DMS 273 (cell line): ENCODE measurements at regions not wholly inside any gene's neighbourhood (a gene's known extent, or its start where the extent isn't known, plus 50 kb on each side); places are given as distances from the start of the nearest gene placed in this dataset.
A peak's percentile ranks its signal among the peaks of the same experiment; 100 is the strongest.

ENCODE experiments used
- DNase-seq: peaks from one replicate; lab custom pipeline; 2025; ENCODE audit not compliant: unreplicated experiment; lab: John Stamatoyannopoulos, UW

- DNase-seq = no peak
These were observed 101.3 kb upstream of the NPFFR2 start for GRCh38 chr4:71930459-71930858.

- no peak for DNase-seq
These were observed 98.9 kb upstream of the NPFFR2 start for GRCh38 chr4:71932941-71933340.

- no peak for DNase-seq
These were observed 93.0 kb upstream of the NPFFR2 start for GRCh38 chr4:71938776-71939175.

- peak; percentile 33 for DNase-seq
These were observed 90.8 kb upstream of the NPFFR2 start for GRCh38 chr4:71941001-71941400.

- no peak for DNase-seq
These were observed 86.8 kb upstream of the NPFFR2 start for GRCh38 chr4:71944956-71945355.

- DNase-seq = no peak
These were observed 86.0 kb upstream of the NPFFR2 start for GRCh38 chr4:71945791-71946190.

GRCh38 chr4:71958978-71959377 lies 72.8 kb upstream of the NPFFR2 start:
- DNase-seq = no peak

GRCh38 chr4:71962622-71963264 lies 69.1 kb upstream of the NPFFR2 start:
- no peak for DNase-seq

- no peak for DNase-seq
These were observed 57.1 kb upstream of the NPFFR2 start for GRCh38 chr4:71974681-71975080.

GRCh38 chr4:71976523-71976922 lies 55.3 kb upstream of the NPFFR2 start:
- no peak for DNase-seq

- DNase-seq = no peak
These were observed 53.5 kb upstream of the NPFFR2 start for GRCh38 chr4:71978210-71978835.

GRCh38 chr4:71980976-71981375 lies 50.8 kb upstream of the NPFFR2 start:
- no peak for DNase-seq
